NCI-H524 (cell line): ENCODE measurements at regions not wholly inside any gene's neighbourhood (a gene's known extent, or its start where the extent isn't known, plus 50 kb on each side); places are given as distances from the start of the nearest gene placed in this dataset.
"Not testable (repeated sequence)": the region's sequence is repeated elsewhere in the genome, so short reads cannot be mapped to it uniquely, and the experiment has no call there.

Experiments
- DNase-seq, 2 experiments: peaks; one replicate each; lab custom pipeline; 2025; lab: John Stamatoyannopoulos, UW

GRCh38 chr9:94472806-94473360, 82.0 kb upstream of the PCAT7 start:
- DNase-seq = no peak

GRCh38 chr9:94478755-94479730, 75.8 kb upstream of the PCAT7 start:
- no peak for DNase-seq

- DNase-seq = no peak
These were observed 75.1 kb upstream of the PCAT7 start for GRCh38 chr9:94479757-94480156.

- DNase-seq = no peak
These were observed 74.7 kb upstream of the PCAT7 start for GRCh38 chr9:94480205-94480604.

GRCh38 chr9:94482110-94482509, 72.8 kb upstream of the PCAT7 start:
- DNase-seq = no peak

- no peak for DNase-seq
These were observed 64.4 kb upstream of the PCAT7 start for GRCh38 chr9:94490465-94490864.

- not testable (repeated sequence) for DNase-seq
These were observed 62.8 kb upstream of the PCAT7 start for GRCh38 chr9:94492125-94492524.

GRCh38 chr9:94498801-94499453, 56.0 kb upstream of the PCAT7 start:
- DNase-seq = no peak

GRCh38 chr9:94504358-94504757, 50.5 kb upstream of the PCAT7 start:
- no peak for DNase-seq
